Urothelium cell line (cell line): ENCODE measurements at regions not wholly inside any gene's neighbourhood (a gene's known extent, or its start where the extent isn't known, plus 50 kb on each side); places are given as distances from the start of the nearest gene placed in this dataset.
"Not testable (repeated sequence)": the region's sequence is repeated elsewhere in the genome, so short reads cannot be mapped to it uniquely, and the experiment has no call there.

Experiments
- DNase-seq: peaks from one replicate; pipeline ENCODE4 v3.0.0; 2011; ENCODE audit warnings: low spot score, mixed read lengths
- FAIRE-seq: peaks from 2 replicates; lab custom pipeline; 2011; peaks lifted over from hg19 to GRCh38; lab: Jason Lieb, UNC

GRCh38 chr10:71099731-71100361 lies 112.5 kb upstream of the UNC5B start:
- FAIRE-seq (peak; percentile 56), DNase-seq (no peak)

- FAIRE-seq = peak; percentile 46
Measured at GRCh38 chr10:71103961-71104360, 108.4 kb upstream of the UNC5B start.

GRCh38 chr10:71106151-71106550 lies 106.2 kb upstream of the UNC5B start:
- FAIRE-seq, DNase-seq: not testable (repeated sequence)

More at GRCh38 chr10:71103961-71104360, 108.4 kb upstream of the UNC5B start:
- no peak for DNase-seq

GRCh38 chr10:71107117-71107516 lies 105.3 kb upstream of the UNC5B start:
- FAIRE-seq = not testable (repeated sequence)

GRCh38 chr10:71108042-71108441 lies 104.3 kb upstream of the UNC5B start:
- not testable (repeated sequence) for DNase-seq, FAIRE-seq

More at GRCh38 chr10:71107117-71107516, 105.3 kb upstream of the UNC5B start:
- not testable (repeated sequence) for DNase-seq

- FAIRE-seq = no peak
Measured at GRCh38 chr10:71112138-71112785, 100.1 kb upstream of the UNC5B start.

GRCh38 chr10:71116426-71116825 lies 95.9 kb upstream of the UNC5B start:
- FAIRE-seq (no peak), DNase-seq (no peak)

More at GRCh38 chr10:71112138-71112785, 100.1 kb upstream of the UNC5B start:
- DNase-seq = no peak

GRCh38 chr10:71117589-71117988 lies 94.8 kb upstream of the UNC5B start:
- not testable (repeated sequence) for DNase-seq, FAIRE-seq

- FAIRE-seq (no peak), DNase-seq (no peak)
Measured at GRCh38 chr10:71123023-71123422, 89.3 kb upstream of the UNC5B start.

- FAIRE-seq = peak; percentile 17
Measured at GRCh38 chr10:71124921-71125748, 87.2 kb upstream of the UNC5B start.

GRCh38 chr10:71125749-71126107 lies 86.6 kb upstream of the UNC5B start:
- FAIRE-seq (no peak), DNase-seq (no peak)

More at GRCh38 chr10:71124921-71125748, 87.2 kb upstream of the UNC5B start:
- DNase-seq = peak; percentile 2

GRCh38 chr10:71126432-71126831 lies 85.9 kb upstream of the UNC5B start:
- FAIRE-seq (no peak), DNase-seq (no peak)

GRCh38 chr10:71127104-71127503 lies 85.3 kb upstream of the UNC5B start:
- DNase-seq = peak; percentile 4
- FAIRE-seq = no peak

- peak; percentile 2 for DNase-seq
- FAIRE-seq = peak; percentile 37
Measured at GRCh38 chr10:71127773-71128172, 84.6 kb upstream of the UNC5B start.

GRCh38 chr10:71128311-71128980 lies 83.9 kb upstream of the UNC5B start:
- no peak for DNase-seq
- FAIRE-seq = no peak

GRCh38 chr10:71131096-71131495 lies 81.3 kb upstream of the UNC5B start:
- FAIRE-seq = no peak

GRCh38 chr10:71131508-71132088 lies 80.8 kb upstream of the UNC5B start:
- DNase-seq = no peak
- FAIRE-seq = no peak

More at GRCh38 chr10:71131096-71131495, 81.3 kb upstream of the UNC5B start:
- DNase-seq = no peak

GRCh38 chr10:71132321-71132810 lies 80.0 kb upstream of the UNC5B start:
- DNase-seq (no peak), FAIRE-seq (no peak)

GRCh38 chr10:71133710-71134686 lies 78.4 kb upstream of the UNC5B start:
- FAIRE-seq (no peak), DNase-seq (no peak)
